GM21619 (cell line): ENCODE measurements at regions not wholly inside any gene's neighbourhood (a gene's known extent, or its start where the extent isn't known, plus 50 kb on each side); places are given as distances from the start of the nearest gene placed in this dataset.

Source experiments
- ATAC-seq: cut with Tn5 transposase; IDR thresholded peaks from one replicate; pipeline ENCODE4 v1.9.1; 2021; ENCODE audit not compliant: unreplicated experiment

GRCh38 chr1:98333406-98333805 is 328.1 kb upstream of the SNX7 start:
- no peak for ATAC-seq

DNA sequence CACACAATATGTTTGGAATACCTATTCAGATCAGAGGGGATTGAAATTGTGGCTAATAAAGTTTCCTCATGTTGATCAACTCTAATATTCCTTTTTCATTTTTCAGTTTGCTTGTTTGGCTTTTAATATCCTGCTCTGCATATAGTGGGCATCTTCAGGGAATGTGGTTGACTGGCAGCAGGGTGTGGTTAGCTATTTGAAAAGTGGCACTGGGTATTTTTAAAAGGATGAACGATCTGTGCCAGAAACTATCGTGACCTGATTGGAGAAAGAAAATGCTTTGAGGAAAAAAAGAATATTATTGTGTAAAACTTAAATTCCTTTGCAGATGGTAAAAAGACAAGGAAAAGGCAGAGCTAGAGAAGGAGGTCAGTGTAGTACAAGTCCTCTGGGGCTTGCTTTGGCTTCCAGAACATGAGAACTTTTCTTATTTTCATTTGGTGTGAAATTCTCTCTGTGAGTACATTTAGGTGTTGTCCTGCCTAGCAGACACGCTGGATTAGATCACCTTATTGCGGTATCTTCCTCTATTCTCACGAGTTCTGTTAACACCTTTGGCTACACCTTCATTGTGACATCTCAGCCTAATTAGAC is 329.7 kb upstream of the SNX7 start:
- ATAC-seq = no peak

GRCh38 chr1:98331243-98331642 is 330.3 kb upstream of the SNX7 start:
- ATAC-seq = no peak

DNA sequence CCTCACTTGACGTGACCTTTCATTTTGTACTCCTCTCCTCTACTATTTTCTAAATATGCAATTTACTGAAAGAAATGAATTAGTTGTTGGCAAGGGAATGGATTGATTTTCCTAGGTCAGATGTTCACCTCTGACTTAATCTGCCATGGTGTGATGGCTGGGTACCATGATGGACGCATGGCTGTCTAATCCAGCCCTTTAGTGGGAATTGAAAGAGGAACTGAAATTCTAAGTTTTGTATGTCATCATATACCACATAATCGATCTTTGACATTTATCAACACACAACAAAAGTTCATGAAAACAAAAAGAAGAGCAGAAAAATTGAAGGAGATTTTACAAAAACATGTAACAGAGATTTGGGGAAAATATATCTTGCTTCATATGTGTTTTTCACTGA is 331.3 kb upstream of the SNX7 start:
- ATAC-seq = no peak

DNA sequence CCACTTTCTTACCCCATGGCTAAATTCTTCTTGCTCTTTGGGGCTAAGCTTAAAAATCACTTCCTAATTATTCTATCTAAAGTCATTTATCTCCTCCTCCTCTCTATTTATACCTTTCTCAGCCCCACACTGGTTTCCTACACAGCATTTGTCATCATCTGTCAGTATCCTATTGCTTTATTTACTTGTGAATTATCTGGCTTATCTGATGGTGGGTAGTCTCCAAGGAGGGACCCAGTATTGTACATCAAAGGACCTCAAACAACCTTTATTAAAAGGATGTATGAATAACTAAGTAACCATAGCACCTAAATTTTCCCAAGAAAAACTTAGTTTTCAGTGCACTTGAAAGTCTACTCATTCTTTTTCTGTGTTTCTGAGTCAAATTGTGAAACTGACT is 332.7 kb upstream of the SNX7 start:
- ATAC-seq = no peak

DNA sequence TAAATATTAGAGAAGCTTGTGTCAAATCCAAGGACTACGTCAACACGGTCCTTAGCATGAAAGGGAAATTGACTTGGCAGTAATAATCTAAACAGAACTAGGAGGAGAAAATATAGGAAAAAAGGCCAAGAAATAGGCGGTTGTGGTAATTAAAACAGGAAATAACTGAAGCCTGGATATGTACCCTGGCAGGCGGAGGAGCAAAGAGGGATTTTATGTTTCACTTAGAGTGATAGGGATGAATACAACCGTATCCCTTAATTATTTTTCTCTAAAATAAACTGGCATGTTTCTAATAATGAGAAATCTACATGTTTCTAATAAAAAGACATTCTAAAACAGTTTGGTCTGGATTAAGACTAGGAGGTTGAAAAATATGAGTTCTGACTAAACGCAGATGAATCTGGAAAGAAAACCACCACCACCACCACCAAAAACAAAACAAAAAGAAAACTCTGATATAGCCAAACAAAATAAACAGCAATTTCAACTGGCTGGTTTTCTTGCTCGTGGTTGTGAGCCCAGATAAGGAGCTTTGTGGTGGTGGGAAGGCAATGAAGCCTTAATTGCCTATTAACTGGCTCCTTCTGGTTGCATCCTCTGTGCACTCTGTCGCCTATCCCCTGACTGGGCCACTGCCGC is 334.2 kb upstream of the SNX7 start:
- ATAC-seq = no peak

DNA sequence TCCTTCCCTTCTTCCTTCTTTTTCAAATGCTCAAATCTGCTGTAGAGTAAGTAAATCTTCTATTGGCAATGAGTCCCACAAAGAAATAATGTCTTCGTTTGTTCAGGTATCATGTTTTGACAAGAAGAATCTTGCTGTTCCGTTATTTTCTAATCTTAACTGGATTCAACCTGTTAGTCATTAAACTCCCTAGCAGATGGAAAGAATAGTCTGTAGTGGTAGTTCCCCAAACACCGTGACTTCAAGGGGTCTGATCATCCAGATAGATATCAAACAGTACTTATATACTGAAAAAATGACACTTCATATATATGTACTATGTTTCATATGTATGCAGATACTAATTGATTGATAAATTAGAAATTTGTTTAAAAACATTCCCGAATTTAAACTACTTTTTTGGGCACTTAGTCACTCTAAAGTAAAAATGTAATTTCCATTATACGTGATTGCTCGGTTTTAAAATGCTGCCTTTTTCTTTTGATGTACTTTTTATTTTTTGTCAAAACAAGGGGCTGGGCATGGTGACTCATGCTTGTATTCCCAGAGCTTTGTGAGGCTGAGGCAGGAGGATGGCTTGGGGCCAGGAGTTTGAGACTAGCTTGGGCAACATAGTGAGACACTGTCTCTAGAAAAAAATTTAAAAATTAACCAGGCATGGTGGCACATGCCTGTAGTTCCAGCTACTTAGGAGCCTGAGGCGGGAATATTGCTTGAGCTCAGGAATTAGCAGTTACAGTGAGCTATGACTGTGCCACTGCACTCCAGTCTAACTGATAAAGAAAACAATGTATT is 335.7 kb upstream of the SNX7 start:
- ATAC-seq = no peak

GRCh38 chr1:98323906-98324358 is 337.6 kb upstream of the SNX7 start:
- ATAC-seq = no peak

DNA sequence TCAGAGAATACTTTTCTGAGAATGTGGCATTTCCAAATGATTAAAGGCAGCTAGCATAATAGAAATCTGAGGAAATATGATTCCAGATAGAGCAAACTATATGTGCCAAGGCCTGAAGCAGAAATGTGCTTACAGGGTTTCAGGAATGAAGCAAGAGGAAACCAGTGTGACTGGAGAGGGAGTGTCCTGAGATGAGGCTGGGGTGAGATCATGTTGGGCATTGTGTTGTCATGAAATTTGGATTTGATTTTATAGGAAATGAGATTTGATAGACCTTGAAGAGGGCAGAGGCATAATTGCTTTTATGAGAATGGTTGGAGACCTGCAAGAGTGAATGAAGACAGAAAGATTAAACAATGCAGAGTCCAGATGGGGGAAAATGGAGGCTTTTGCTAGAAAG is 338.1 kb upstream of the SNX7 start:
- no peak for ATAC-seq

- ATAC-seq = no peak
These were observed 338.6 kb upstream of the SNX7 start for GRCh38 chr1:98322966-98323365.

DNA sequence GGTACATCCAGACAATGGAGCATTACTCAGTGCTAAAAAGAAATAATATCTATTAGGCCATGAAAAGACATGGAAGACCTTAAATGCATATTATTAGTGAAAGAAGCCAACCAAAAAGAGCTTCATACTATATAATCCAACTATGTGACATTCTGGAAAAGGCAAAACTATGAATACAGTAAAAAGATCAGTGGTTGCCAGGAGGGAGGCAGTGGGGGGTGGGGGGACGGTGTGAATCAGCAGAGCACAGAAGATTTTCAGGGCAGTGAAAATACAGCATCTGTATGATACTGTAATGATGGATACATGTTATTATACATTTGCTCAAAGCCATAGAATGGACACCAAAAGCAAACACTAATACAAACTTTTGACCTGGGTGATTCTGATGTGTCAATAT is 339.4 kb upstream of the SNX7 start:
- no peak for ATAC-seq

- ATAC-seq = no peak
These were observed 340.3 kb upstream of the SNX7 start for GRCh38 chr1:98321191-98321590.

DNA sequence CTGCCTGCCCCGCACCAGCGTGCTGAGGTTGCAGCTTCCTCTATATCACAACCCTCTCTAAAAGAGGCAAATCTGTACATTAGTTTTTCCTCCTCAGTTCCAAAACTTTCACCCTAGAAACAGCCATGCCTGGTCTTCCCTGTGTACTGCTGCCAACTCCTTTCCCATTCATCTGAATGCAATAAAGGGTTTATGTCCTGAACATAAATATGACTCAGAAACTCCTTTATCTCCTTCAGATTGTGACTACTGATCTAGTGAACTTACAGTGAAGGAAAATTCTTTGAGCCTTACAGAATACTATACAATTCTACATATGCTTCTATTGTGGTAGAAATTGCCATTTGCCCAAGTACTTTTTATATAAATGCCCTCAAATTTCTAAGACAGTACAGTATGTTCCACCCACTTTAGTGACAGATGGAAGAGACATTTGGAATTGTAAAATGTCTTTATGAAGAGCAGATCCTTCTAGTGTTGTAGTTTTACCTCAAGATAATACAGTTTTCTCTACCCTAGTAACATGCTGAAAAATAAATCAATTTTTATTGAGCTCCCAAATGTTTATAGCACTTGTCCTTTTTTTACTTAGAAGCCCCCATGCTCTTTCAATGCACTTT is 345.1 kb upstream of the SNX7 start:
- ATAC-seq = no peak

GRCh38 chr1:98315309-98315708 is 346.2 kb upstream of the SNX7 start:
- ATAC-seq = no peak

- no peak for ATAC-seq
These were observed 346.9 kb upstream of the SNX7 start for GRCh38 chr1:98314601-98315000.

- ATAC-seq = no peak
These were observed 354.9 kb upstream of the SNX7 start for GRCh38 chr1:98306517-98307089.

DNA sequence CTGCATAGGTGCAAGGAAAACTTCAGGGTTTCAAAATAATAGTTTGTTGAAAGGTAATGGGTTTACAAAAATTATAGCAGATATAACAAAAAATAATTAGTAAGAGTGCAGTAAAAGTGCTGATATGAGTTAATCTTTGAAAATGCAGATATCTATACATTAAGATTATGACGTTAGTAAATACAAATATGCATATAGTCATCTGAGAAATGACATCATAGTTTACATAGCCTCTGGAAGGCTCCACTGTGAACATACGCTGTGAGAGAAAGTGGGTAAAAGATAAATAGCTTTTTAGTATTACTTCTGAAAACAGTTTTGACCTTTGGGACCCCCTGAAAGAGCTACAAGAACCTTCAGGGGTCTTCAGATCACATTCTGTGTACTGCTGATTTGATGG is 356.2 kb upstream of the SNX7 start:
- ATAC-seq = no peak

GRCh38 chr1:98304888-98305287 is 356.6 kb upstream of the SNX7 start:
- no peak for ATAC-seq

DNA sequence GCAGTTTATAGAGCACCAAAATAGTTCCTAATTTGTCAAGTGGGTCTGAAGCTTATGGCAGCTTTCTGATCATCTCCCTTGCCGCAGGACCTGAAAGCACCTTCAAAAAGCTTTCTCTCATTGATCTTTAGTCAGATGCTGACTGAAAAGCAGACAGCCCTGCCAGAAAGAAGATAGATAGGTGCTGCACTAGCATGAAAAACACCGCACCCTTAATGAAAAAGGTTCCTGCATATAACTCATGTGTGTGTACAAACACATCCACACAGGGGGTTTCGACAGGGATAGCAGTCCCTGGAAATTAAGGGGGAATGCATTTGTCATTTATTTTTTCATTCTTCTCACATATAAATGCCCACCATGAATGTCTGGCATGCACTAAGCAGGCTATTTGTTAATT is 361.7 kb upstream of the SNX7 start:
- no peak for ATAC-seq

- no peak for ATAC-seq
These were observed 362.2 kb upstream of the SNX7 start for GRCh38 chr1:98299313-98299712.

- ATAC-seq = no peak
These were observed 363.2 kb upstream of the SNX7 start for GRCh38 chr1:98298319-98298718.

GRCh38 chr1:98296681-98297080 is 364.8 kb upstream of the SNX7 start:
- ATAC-seq = no peak
